Bone marrow (tissue), 2 donors: ENCODE measurements at regions not wholly inside any gene's neighbourhood (a gene's known extent, or its start where the extent isn't known, plus 50 kb on each side); places are given as distances from the start of the nearest gene placed in this dataset.

Experiments used
- DNase-seq, 2 donors: peaks; one replicate each; lab custom pipeline; 2025; lab: John Stamatoyannopoulos, UW

- no peak for DNase-seq
These were observed 423.7 kb upstream of the CADM1 start for GRCh38 chr11:115927823-115928329.

DNA sequence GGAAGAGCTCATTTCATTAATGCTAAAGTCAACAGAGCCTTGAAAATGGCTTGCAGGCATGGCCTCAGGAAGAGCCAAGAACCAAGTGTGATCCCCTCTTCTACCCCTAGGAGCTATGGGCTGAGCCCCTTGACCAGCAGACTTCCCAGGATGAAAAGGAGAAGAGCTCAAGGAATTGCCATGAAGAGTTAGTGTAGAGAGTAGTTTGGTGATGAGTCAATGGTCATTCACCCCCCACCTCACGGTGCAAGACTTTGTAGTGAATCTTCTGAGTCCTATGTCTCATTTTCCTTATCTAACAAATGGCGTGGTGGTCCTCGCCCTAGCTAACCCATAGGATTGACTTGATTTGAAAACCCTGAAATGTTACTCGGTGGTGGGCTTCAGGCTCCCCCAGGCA is 422.4 kb upstream of the CADM1 start:
- no peak for DNase-seq

DNA sequence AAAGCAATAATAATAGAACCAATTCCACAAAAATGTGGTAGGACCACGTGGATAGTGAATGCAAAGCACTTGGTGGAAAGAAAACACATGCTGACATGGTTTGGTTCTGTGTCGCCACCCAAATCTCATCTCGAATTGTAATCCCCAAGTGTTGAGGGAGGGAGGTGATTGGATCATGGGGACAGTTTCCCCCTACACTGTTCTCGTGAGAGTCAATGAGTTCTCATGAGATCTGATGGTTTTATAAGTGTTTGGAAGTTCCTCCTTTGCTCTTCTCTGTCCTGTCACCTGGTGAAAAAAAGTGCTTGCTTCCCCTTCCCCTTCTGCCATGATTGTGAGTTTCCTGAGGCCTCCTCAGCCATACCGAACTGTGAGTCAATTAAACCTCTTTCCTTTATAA is 421.9 kb upstream of the CADM1 start:
- DNase-seq, result no peak

- DNase-seq, result no peak
These were observed 421.4 kb upstream of the CADM1 start for GRCh38 chr11:115925568-115926090.

GRCh38 chr11:115924744-115925567 is 420.7 kb upstream of the CADM1 start:
- no peak for DNase-seq

- DNase-seq, result no peak
These were observed 418.7 kb upstream of the CADM1 start for GRCh38 chr11:115922876-115923275.

- no peak for DNase-seq
These were observed 417.8 kb upstream of the CADM1 start for GRCh38 chr11:115921986-115922385.

DNA sequence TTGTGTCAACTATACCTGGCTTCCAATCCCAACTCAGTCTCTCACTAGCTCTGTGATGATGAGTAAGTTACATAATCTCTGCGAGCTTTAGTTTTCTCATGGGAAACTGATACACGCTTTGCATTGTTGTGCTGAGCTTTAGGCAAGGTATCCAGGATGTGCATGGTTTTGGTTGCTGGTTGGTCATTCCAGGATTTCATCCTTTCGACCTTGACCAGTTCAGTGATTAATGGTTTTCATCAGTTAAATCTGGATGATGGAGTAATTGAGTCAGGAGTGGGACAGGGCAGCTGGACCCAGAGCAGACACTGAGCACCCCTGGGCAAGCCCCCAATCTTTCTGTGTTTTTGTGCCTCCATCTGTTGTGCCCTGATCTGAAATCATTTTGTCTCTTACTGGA is 417.3 kb upstream of the CADM1 start:
- DNase-seq, result no peak

DNA sequence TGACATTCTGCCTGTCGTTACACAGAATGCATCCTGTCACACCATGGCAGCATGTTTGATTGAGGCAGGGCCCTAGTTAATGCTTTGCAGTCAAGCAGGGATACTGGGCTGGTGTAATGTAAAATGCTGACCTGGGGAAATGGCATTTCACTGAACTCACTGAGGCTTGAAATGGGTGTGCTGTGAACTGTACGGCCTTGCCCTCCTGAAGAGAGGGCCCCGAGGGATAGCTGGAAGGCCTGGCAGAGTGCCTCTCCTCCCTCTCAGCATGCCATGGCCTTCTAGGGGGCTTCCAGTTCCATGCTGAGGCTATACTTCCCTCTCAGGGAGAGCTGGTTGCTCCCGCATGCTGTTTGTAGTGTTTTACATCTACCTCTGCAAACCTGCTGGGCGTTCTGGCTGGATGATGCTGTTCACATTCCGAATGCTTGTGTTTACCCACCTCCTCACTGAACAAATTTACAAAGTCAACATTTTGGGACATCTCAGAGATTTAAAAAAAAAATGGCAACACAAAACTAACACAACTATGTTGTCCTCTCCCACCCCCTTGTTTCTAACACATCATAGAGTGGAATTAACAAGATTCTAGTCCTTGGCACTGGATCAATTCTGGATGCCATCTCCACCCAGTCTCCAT is 416.7 kb upstream of the CADM1 start:
- no peak for DNase-seq

- no peak for DNase-seq
These were observed 415.9 kb upstream of the CADM1 start for GRCh38 chr11:115920092-115920461.

- DNase-seq, result no peak
These were observed 415.3 kb upstream of the CADM1 start for GRCh38 chr11:115919341-115920091.

- no peak for DNase-seq
These were observed 414.4 kb upstream of the CADM1 start for GRCh38 chr11:115918576-115918975.

GRCh38 chr11:115916608-115917007 is 412.4 kb upstream of the CADM1 start:
- no peak for DNase-seq

GRCh38 chr11:115912484-115912945 is 408.3 kb upstream of the CADM1 start:
- no peak for DNase-seq

DNA sequence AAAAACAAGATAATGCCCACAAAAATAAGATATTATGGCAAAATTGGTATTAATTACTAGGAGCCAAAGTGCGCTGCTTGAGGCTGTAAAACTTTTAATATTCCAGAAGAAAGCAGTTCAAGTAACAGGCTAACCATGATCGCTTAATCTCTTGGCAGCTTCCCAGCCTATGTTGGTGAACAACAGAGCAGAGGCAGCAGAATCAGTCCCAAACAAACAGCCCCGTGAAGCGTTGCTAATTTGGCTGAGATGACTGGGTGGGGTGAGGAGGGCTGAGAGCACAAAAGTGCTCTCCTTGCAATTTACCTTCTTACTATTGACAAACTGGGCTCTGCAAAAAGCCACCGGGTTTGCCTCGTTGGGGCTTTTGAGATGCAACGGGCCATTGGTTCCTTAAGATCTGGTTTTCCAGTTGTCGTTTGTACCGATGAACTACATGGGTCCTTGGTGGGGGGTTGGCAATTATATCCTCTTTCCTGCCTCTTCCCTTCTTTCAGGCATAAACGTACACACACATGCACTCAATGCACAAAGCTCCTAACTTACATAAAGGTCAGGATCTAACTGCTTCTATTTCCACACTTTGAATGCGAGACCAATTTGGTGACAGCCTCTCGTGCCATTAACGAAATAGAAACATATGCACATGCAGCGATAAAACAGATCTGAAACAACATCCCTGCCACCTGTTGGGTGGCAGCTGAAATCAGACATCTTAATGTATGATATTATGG is 407.6 kb upstream of the CADM1 start:
- DNase-seq, result no peak

GRCh38 chr11:115910379-115910778 is 406.2 kb upstream of the CADM1 start:
- no peak for DNase-seq

GRCh38 chr11:115906171-115906570 is 402.0 kb upstream of the CADM1 start:
- no peak for DNase-seq

DNA sequence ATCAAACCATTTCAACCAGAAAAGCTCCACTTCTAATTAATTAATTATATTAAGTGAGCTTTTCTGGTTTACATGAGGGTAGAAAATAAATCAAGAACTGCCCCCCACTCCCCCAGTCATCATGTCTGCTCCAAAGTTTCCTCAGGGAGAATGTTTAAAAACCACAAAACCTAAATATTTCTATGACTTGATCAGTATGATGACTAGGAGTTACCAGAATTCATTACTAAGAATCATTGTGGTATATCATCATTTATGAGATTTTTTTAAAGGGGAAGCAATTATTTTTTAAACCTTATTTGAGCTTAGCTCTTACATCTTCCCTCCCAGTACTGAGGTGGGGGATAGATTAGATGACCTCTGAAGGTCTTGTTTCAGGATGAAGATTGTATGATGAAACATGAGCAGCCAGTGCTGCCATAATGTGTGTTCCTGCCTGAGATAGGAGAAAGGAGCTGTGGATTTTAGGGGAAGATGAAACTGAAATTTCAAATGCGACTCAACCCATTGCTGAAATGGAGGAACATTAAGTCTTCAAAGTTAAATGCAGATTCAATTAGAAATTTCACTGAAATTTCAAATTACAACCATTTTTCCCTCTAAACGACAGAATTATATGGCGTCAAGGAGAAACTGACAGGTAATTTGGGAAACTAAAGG is 401.3 kb upstream of the CADM1 start:
- DNase-seq, result no peak

DNA sequence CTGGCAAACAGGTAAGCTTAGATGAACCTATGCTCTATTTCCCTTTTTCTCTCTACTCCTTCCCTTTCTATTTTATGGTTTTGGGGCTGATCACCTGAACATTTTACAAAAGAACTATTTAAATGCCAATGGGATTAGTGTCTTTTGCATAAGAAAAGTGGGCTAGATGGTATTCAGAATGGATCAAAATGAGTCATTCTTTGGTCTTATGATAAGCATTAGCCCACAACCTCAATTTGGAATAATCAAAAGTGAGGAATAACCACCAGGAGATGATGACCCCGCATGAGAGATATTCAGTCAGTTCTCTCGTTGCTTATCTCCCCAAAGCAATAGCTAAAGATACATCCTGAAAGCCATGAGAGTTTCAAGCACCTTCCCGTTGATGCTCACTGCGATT is 399.0 kb upstream of the CADM1 start:
- DNase-seq, result no peak

GRCh38 chr11:115901069-115901468 is 396.9 kb upstream of the CADM1 start:
- no peak for DNase-seq

DNA sequence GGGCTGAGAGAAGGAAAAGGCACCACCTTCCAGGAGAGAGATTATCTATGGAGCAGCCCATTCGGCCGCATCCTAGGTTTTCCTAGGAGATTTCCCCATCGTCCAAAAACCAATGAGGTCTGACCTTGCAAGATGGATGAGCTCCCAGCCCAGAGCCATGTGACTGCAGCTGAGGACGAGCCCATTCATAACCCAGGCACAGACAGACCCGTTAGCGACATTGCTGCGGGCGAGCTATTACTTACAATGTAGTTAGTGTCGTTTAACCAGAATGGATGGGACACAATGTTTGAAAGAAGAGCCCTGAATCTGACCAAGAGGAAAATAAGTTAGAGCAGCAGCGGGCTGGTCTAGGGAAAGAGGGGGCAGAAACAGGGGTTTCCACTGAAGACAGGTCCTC is 395.9 kb upstream of the CADM1 start:
- DNase-seq, result no peak
